GM23338 (cell line): ENCODE measurements at regions not wholly inside any gene's neighbourhood (a gene's known extent, or its start where the extent isn't known, plus 50 kb on each side); places are given as distances from the start of the nearest gene placed in this dataset.

Experiments used
- CREB1 ChIP-seq: fragments of 250-450 bp; sonication (Bioruptor Pico); IDR thresholded peaks from 2 replicates; pipeline ENCODE4 v1.5.0; 2020; ENCODE audit warnings: low read depth, mild to moderate bottlenecking, moderate library complexity
- EZH2 ChIP-seq: fragments of 200-600 bp; sonication (generic); IDR thresholded peaks from one replicate; pipeline ENCODE4 v1.8.0; 2017; ENCODE audit warnings: antibody characterized with exemption, mild to moderate bottlenecking, low read depth; ENCODE audit not compliant: unreplicated experiment
- EZH2phosphoT487 ChIP-seq: fragments of 200-600 bp; sonication (generic); IDR thresholded peaks from one replicate; pipeline ENCODE4 v1.8.1; 2018; ENCODE audit warnings: antibody characterized with exemption; ENCODE audit not compliant: unreplicated experiment
- JUNB ChIP-seq: IDR thresholded peaks from one replicate; pipeline ENCODE4 v1.6.1; 2016; ENCODE audit warnings: antibody characterized with exemption; ENCODE audit not compliant: unreplicated experiment
- NANOG ChIP-seq: IDR thresholded peaks from 2 replicates; pipeline ENCODE4 v1.6.1; 2016; ENCODE audit warnings: antibody characterized with exemption, borderline replicate concordance
- POLR2AphosphoS5 ChIP-seq: IDR thresholded peaks from 2 replicates; pipeline ENCODE4 v1.6.1; 2016; ENCODE audit warnings: antibody characterized with exemption, low read depth
- STAT1 ChIP-seq: IDR thresholded peaks from one replicate; pipeline ENCODE4 v1.6.1; 2016; ENCODE audit warnings: antibody characterized with exemption; ENCODE audit not compliant: unreplicated experiment
- ZNF331 ChIP-seq: fragments of 250-450 bp; sonication (Bioruptor Pico); IDR thresholded peaks from 2 replicates; pipeline ENCODE4 v1.5.0; 2020; ENCODE audit warnings: low read depth, mild to moderate bottlenecking, moderate library complexity
- TF ChIP-seq, protein P1 (sequence below), 2 experiments: fragments of 200-600 bp in 1 of 2; sonication (generic) in 1 of 2; conservative IDR thresholded peaks; 2 replicates each; pipeline versions ENCODE4 v1.5.1 to v1.6.1; 2016 to 2017; ENCODE audit warnings: antibody characterized with exemption in 2 of 2, low read depth in 2 of 2, mild to moderate bottlenecking in 2 of 2, moderate library complexity in 1 of 2
- TF ChIP-seq, protein P2 (sequence below): IDR thresholded peaks from one replicate; pipeline ENCODE4 v1.6.1; 2018; ENCODE audit warnings: antibody characterized with exemption; ENCODE audit not compliant: unreplicated experiment
- TF ChIP-seq, protein P3 (sequence below): IDR thresholded peaks from 2 replicates; pipeline ENCODE4 v1.6.1; 2016; ENCODE audit warnings: antibody characterized with exemption
- TF ChIP-seq, protein P4 (sequence below): fragments of 250-450 bp; sonication (Bioruptor Pico); IDR thresholded peaks from 2 replicates; pipeline ENCODE4 v1.5.0; 2020; ENCODE audit warnings: mild to moderate bottlenecking, moderate library complexity

DNA sequence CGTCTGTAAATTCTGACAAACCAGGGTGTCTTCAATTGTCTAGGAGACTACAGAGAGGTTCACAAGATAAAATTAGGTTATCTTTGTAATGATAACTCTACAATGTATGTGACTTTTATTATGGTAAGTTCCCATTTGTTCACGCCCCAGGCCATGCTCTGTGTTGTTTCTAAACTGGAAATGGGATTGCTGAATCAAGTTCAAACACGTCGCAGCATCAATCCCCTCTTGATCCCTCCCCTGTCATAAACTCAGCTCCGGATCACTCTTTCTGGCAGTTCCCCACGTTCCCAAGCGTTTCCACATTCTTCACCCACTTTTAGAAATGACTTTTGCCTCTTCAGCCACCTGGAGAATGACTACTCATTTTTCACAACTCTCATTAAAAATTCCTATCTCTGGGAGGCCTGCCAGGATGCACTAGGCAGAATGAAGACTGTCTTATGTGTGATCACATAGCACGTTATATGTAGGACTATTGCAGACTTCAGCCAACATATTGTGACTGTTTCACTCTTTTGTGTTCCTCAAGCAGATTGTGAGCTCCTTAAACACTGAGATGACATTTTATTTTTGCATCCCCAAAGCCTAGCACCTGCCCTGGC is 1124.2 kb upstream of the WWC1 start:
- TF ChIP-seq EZH2phosphoT487 (no peak), JUNB (no peak), POLR2AphosphoS5 (no peak), EZH2 (no peak), CREB1 (CRISPR knock-in tag) (no peak), NANOG (no peak), ZNF331 (CRISPR knock-in tag) (no peak), STAT1 (no peak)
- TF ChIP-seq, protein P1, sequence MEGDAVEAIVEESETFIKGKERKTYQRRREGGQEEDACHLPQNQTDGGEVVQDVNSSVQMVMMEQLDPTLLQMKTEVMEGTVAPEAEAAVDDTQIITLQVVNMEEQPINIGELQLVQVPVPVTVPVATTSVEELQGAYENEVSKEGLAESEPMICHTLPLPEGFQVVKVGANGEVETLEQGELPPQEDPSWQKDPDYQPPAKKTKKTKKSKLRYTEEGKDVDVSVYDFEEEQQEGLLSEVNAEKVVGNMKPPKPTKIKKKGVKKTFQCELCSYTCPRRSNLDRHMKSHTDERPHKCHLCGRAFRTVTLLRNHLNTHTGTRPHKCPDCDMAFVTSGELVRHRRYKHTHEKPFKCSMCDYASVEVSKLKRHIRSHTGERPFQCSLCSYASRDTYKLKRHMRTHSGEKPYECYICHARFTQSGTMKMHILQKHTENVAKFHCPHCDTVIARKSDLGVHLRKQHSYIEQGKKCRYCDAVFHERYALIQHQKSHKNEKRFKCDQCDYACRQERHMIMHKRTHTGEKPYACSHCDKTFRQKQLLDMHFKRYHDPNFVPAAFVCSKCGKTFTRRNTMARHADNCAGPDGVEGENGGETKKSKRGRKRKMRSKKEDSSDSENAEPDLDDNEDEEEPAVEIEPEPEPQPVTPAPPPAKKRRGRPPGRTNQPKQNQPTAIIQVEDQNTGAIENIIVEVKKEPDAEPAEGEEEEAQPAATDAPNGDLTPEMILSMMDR (conservative IDR thresholded peaks at IDR 0.05; ENCODE audit: low read depth in 2 of 2), result no peak
- TF ChIP-seq, protein P2, sequence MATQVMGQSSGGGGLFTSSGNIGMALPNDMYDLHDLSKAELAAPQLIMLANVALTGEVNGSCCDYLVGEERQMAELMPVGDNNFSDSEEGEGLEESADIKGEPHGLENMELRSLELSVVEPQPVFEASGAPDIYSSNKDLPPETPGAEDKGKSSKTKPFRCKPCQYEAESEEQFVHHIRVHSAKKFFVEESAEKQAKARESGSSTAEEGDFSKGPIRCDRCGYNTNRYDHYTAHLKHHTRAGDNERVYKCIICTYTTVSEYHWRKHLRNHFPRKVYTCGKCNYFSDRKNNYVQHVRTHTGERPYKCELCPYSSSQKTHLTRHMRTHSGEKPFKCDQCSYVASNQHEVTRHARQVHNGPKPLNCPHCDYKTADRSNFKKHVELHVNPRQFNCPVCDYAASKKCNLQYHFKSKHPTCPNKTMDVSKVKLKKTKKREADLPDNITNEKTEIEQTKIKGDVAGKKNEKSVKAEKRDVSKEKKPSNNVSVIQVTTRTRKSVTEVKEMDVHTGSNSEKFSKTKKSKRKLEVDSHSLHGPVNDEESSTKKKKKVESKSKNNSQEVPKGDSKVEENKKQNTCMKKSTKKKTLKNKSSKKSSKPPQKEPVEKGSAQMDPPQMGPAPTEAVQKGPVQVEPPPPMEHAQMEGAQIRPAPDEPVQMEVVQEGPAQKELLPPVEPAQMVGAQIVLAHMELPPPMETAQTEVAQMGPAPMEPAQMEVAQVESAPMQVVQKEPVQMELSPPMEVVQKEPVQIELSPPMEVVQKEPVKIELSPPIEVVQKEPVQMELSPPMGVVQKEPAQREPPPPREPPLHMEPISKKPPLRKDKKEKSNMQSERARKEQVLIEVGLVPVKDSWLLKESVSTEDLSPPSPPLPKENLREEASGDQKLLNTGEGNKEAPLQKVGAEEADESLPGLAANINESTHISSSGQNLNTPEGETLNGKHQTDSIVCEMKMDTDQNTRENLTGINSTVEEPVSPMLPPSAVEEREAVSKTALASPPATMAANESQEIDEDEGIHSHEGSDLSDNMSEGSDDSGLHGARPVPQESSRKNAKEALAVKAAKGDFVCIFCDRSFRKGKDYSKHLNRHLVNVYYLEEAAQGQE, result no peak
- TF ChIP-seq, protein P3, sequence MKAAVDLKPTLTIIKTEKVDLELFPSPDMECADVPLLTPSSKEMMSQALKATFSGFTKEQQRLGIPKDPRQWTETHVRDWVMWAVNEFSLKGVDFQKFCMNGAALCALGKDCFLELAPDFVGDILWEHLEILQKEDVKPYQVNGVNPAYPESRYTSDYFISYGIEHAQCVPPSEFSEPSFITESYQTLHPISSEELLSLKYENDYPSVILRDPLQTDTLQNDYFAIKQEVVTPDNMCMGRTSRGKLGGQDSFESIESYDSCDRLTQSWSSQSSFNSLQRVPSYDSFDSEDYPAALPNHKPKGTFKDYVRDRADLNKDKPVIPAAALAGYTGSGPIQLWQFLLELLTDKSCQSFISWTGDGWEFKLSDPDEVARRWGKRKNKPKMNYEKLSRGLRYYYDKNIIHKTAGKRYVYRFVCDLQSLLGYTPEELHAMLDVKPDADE, result no peak
- TF ChIP-seq, protein P4, sequence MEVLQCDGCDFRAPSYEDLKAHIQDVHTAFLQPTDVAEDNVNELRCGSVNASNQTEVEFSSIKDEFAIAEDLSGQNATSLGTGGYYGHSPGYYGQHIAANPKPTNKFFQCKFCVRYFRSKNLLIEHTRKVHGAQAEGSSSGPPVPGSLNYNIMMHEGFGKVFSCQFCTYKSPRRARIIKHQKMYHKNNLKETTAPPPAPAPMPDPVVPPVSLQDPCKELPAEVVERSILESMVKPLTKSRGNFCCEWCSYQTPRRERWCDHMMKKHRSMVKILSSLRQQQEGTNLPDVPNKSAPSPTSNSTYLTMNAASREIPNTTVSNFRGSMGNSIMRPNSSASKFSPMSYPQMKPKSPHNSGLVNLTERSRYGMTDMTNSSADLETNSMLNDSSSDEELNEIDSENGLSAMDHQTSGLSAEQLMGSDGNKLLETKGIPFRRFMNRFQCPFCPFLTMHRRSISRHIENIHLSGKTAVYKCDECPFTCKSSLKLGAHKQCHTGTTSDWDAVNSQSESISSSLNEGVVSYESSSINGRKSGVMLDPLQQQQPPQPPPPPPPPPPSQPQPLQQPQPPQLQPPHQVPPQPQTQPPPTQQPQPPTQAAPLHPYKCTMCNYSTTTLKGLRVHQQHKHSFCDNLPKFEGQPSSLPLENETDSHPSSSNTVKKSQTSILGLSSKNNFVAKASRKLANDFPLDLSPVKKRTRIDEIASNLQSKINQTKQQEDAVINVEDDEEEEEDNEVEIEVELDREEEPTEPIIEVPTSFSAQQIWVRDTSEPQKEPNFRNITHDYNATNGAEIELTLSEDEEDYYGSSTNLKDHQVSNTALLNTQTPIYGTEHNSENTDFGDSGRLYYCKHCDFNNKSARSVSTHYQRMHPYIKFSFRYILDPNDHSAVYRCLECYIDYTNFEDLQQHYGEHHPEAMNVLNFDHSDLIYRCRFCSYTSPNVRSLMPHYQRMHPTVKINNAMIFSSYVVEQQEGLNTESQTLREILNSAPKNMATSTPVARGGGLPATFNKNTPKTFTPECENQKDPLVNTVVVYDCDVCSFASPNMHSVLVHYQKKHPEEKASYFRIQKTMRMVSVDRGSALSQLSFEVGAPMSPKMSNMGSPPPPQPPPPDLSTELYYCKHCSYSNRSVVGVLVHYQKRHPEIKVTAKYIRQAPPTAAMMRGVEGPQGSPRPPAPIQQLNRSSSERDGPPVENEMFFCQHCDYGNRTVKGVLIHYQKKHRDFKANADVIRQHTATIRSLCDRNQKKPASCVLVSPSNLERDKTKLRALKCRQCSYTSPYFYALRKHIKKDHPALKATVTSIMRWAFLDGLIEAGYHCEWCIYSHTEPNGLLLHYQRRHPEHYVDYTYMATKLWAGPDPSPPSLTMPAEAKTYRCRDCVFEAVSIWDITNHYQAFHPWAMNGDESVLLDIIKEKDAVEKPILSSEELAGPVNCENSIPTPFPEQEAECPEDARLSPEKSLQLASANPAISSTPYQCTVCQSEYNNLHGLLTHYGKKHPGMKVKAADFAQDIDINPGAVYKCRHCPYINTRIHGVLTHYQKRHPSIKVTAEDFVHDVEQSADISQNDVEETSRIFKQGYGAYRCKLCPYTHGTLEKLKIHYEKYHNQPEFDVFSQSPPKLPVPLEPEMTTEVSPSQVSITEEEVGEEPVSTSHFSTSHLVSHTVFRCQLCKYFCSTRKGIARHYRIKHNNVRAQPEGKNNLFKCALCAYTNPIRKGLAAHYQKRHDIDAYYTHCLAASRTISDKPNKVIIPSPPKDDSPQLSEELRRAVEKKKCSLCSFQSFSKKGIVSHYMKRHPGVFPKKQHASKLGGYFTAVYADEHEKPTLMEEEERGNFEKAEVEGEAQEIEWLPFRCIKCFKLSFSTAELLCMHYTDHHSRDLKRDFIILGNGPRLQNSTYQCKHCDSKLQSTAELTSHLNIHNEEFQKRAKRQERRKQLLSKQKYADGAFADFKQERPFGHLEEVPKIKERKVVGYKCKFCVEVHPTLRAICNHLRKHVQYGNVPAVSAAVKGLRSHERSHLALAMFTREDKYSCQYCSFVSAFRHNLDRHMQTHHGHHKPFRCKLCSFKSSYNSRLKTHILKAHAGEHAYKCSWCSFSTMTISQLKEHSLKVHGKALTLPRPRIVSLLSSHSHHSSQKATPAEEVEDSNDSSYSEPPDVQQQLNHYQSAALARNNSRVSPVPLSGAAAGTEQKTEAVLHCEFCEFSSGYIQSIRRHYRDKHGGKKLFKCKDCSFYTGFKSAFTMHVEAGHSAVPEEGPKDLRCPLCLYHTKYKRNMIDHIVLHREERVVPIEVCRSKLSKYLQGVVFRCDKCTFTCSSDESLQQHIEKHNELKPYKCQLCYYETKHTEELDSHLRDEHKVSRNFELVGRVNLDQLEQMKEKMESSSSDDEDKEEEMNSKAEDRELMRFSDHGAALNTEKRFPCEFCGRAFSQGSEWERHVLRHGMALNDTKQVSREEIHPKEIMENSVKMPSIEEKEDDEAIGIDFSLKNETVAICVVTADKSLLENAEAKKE (CRISPR knock-in tag), result no peak
